A549 (cell line): ENCODE measurements at regions not wholly inside any gene's neighbourhood (a gene's known extent, or its start where the extent isn't known, plus 50 kb on each side); places are given as distances from the start of the nearest gene placed in this dataset.

Source experiments
- BHLHE40 ChIP-seq: IDR thresholded peaks from 2 replicates; pipeline ENCODE4 v1.6.1; 2012; ENCODE audit warnings: low read depth, low read length, inconsistent platforms
- ELK1 ChIP-seq: fragments of 150-350 bp; IDR thresholded peaks from 2 replicates; pipeline ENCODE4 v1.6.1; 2014; ENCODE audit warnings: low read depth, mild to moderate bottlenecking, low read length
- HMGXB4 ChIP-seq: fragments of 250-450 bp; sonication (Bioruptor Pico); IDR thresholded peaks from 2 replicates; pipeline ENCODE4 v1.5.0; 2021; ENCODE audit warnings: mild to moderate bottlenecking, moderate library complexity, borderline replicate concordance
- JUN ChIP-seq, 2 experiments: fragments of >200 bp; sonication (Bioruptor Twin); formaldehyde crosslinking; IDR thresholded peaks; 2 replicates in 1 of 2; 3 replicates in 1 of 2; pipeline ENCODE4 v1.6.1; 2016 to 2017
- RAD21 ChIP-seq, 2 experiments: fragments of >200 bp in 1 of 2; sonication (Bioruptor Twin) in 1 of 2; formaldehyde crosslinking in 1 of 2; IDR thresholded peaks in 1 of 2; conservative IDR thresholded peaks in 1 of 2; 2 replicates in 1 of 2; 3 replicates in 1 of 2; pipeline ENCODE4 v1.6.1; 2012 to 2018; ENCODE audit warnings: inconsistent platforms in 1 of 2
- REST ChIP-seq: fragments of 200-600 bp; sonication (generic); IDR thresholded peaks from 2 replicates; pipeline ENCODE4 v1.6.1; 2016; ENCODE audit warnings: antibody characterized with exemption, mild to moderate bottlenecking, moderate library complexity
- RFX5 ChIP-seq: fragments of 450-650 bp; IDR thresholded peaks from 2 replicates; pipeline ENCODE4 v1.7.1; 2014; ENCODE audit warnings: antibody characterized with exemption, mild to moderate bottlenecking, moderate library complexity
- ZC3H11A ChIP-seq: fragments of 450-650 bp; IDR thresholded peaks from 2 replicates; pipeline ENCODE4 v1.6.1; 2014; ENCODE audit warnings: antibody characterized with exemption, mild to moderate bottlenecking
- TF ChIP-seq, protein P1 (sequence below): fragments of >200 bp; sonication (Bioruptor Twin); formaldehyde crosslinking; IDR thresholded peaks from 3 replicates; pipeline ENCODE4 v1.5.1; 2016

DNA sequence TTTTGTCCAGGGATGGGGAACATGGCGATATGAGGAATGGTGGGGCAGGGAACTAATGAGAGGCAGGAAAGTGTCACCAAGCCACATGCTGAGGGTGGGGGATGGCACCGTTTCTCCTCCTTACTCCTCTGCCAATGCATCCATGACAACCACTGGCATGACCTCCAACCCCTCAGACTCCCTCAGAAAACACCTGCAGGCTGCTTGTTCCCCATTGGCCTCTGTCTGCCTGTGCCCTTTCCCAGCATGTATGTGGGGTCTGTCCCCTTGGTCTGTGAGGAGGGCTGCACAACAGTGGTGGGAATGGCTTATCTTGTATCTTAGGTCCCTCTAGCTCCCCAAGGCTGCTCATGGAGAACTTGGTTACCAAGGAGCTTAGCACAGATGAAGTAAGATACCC lies 137.2 kb upstream of the NGF start:
- TF ChIP-seq RFX5 (no peak), REST (no peak), JUN (IDR thresholded peaks at IDR 0.05) (no peak), RAD21 (conservative IDR thresholded peaks at IDR 0.05 in 1 of 2, IDR thresholded peaks at IDR 0.05 in 1 of 2) (no peak), ELK1 (no peak), BHLHE40 (no peak), ZC3H11A (no peak), HMGXB4 (no peak)
- TF ChIP-seq, protein P1, sequence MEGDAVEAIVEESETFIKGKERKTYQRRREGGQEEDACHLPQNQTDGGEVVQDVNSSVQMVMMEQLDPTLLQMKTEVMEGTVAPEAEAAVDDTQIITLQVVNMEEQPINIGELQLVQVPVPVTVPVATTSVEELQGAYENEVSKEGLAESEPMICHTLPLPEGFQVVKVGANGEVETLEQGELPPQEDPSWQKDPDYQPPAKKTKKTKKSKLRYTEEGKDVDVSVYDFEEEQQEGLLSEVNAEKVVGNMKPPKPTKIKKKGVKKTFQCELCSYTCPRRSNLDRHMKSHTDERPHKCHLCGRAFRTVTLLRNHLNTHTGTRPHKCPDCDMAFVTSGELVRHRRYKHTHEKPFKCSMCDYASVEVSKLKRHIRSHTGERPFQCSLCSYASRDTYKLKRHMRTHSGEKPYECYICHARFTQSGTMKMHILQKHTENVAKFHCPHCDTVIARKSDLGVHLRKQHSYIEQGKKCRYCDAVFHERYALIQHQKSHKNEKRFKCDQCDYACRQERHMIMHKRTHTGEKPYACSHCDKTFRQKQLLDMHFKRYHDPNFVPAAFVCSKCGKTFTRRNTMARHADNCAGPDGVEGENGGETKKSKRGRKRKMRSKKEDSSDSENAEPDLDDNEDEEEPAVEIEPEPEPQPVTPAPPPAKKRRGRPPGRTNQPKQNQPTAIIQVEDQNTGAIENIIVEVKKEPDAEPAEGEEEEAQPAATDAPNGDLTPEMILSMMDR, result no peak
